Activated effector memory CD4-positive, alpha-beta T cell treated with anti-CD3 and anti-CD28 coated beads, Interleukin-2, amount 50 U/mL, for 16 hours (primary cell): ENCODE measurements at regions not wholly inside any gene's neighbourhood (a gene's known extent, or its start where the extent isn't known, plus 50 kb on each side); places are given as distances from the start of the nearest gene placed in this dataset.

Experiments used
- DNase-seq: peaks from one replicate; pipeline ENCODE4 v3.0.0-alpha.2; 2020

DNA sequence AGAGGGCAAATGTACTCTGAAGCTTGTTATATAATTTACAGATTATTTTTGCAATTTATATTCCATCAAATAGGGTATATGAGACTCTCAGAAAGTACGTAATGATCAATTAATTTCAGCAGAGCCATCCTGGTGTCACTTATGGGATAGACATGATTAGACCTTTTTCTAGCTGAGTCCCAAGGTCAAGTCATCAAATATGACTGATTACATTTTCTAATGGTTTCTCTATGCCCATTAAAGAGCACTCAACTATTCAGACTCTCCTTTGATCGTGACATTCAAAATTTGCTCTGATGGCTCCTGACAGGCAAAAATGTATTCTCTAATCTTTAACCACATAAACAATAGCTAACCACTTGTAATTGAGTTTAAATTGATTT is 469.2 kb downstream of the COG6 start:
- no peak for DNase-seq

DNA sequence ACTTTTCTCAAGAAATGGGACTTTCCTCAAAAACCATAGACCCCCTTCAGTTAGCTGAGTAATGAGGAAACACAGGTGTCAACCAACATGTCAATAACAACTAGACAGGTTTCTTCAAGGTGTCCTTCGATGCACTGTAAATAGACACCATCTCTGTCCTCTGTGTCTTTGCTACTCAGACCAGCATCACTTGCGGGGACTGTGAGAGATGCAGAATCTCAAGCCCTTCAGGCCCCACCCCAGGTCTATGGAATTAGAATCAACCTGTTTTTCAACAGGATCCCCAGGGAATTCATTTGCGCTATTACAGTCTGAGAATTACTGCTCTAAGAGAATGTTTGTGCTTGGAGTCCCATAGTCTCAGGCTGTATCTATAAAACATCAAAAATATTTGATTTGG is 469.9 kb downstream of the COG6 start:
- no peak for DNase-seq

DNA sequence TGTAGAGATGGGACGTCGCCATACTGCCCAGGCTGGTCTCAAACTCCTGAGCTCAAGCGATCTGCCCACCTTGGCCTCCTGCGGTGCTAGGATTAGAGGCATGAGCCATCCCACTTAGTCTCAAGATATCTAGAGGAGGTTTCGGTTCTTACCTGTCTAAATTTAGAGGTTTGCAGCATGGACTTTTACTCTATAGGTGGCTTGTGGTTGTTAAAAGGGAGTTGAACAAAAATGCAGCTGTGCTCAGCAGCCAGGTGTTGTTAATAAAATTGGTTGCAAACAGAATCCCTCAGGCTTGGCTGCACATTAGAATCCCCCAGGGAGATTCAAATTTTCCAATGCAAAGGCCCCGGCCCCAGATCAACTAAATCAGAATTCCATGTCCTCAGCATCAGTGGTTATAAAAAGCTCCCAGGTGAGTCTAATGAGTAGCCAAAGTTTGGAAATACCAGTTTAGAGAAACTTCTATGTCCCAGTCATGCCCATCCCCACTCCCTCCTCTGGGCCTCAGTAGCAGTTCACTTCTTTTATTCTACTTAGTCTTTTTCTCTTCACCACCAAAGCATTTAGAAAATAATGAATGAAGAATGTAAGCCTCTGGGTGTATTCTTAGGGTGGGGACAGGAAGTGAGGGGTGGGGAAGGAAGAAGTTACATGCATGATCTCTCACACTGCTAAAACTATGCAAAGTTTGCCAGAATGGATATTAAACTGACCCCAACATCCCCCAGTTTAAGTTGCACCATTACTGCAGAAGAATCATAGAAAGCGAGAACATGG is 471.0 kb downstream of the COG6 start:
- DNase-seq, result no peak

DNA sequence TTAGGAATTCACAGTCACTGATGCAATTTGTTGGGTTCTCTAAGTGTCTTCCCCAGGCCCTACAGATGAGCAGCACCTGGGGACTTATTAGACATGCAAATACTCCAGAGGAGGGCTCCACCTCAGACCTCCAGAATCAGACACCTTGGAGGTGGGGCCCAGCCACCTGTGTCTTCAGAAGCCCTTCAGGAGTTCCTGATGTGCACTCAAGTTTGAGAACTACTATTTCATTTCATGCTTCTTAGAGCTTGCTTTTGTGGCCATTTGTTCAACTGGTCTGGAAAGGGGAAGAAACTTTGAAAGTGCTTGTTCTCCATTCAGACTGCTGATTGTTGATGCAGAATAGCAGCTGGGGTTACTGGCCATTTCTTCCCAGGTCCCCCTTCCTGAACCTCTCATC is 472.0 kb downstream of the COG6 start:
- no peak for DNase-seq

DNA sequence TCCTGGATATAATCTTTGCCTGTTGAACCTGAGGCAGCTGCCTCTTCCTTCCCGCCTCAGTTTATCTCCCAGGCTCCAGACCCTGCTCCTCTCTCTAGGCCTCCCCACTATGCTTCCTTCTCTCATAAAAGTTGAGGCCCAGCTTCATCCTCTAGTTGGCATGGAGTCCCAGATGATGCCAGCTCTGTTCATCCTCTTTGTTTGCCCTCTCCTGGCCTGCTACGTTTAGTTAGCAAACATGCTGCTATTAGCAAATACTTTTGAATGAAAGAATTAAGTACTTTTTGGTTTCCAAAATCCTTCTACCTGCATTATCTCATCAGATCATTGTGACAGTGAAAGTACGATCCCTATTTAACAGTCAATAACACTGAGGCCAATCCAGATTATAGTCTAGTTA is 472.5 kb downstream of the COG6 start:
- DNase-seq, result no peak

DNA sequence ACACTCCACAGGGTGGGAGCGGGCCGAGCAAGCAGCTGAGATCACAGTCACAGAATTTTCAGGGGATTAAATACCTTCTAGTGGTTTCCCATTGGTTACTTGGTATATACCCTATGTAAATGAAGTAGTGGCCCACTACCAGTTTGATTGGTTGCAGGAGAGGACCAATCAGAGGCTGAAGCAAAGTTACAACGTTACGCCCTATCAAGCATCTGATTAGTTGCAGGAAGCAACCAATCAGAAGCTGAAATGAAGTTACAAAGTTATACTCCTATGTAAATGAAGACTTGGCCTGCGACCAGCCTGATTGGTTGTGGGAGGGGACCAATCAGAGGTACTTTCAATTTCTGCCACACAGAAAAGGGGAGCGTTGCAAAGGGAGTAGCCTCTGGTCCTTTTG is 474.0 kb downstream of the COG6 start:
- no peak for DNase-seq

DNA sequence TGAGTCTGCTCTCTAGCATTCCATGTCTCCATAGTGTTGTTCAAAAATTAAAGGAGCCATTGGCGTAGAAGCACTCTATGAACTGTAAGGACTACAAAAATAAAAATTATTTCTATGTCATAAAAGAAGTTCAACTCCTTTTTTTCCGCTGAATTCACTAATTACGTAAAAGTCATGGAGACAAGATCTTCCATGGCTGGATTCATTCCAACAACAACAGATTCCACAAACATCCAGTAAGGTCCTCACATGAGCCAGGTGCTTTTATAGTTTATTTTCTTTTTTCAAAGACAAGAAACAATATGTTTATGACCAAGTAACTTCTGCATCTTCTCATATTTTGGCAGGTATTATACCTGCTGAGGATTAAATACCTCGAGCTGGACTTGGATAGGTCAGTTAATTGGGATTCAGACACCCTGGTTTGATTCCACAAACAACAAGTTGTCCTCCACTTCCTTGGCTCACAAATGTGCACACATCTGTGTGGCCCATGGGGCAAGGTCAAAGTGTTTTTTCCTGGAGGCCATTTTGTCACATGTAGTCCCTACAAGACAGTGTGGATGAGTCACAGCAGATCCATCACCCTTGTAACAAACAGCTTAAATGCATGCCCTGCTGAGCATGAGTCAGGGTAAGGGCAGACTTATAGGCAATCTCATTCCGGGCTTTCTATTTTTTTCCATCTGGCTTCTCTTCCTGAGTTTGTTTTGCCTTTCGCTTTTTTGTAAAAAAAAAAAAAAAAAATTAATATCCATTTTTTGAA is 475.6 kb downstream of the COG6 start:
- no peak for DNase-seq

DNA sequence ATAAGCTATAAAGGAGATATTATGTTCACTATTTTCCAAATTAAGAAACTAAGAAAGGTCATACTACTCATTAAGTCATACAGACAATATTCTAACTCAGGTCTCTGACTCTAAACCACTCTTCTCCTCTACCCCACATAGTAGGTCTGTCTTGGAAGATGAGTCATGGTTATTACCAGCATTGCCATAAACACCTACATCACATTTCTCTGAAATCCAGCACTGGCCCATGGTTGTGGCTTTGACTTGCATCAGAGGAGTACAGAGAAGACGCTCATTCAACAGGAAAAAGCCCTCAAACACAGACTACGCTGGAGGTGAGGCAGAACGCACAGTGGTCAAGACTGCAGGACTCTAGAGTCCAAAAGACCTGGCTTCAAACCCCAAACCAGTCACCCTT is 476.8 kb downstream of the COG6 start:
- no peak for DNase-seq

DNA sequence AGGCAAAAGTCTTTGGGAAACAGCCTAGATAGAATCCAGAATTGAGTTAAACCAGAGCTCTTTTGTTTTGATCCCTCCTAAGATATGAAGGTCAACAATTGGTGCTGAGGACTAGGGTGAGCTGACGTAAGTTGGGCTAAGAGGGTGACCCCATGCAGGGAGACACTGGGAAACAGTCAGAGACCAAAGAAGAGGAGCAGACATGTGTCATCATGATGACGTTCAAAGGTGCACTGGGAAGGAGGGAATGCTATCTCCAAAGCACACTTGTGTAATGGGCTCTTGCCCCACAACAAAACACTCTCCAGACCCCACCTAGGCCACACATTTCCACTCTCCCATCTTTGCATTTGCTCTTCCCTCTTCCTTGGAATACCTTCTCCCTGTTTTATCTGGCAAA is 481.4 kb downstream of the COG6 start:
- no peak for DNase-seq

DNA sequence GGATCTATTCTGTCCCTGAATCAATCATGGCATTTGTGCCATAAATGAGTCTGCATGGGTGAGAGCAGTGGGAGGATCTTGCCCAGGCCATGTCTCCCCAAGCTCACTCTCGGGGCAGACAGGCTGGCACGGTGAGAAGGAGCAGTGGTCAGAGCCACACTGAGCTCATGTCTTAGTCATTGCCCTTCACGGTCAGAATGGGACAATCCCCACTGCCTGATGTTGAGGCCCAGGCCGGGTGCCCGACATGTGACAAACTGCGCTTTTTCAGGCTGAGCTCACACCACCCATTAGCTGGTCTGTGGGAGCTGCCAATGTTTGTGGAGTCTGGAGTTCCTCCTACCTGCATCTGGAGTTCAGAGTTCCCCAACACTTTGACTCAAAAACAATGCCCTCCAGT is 481.9 kb downstream of the COG6 start:
- no peak for DNase-seq

DNA sequence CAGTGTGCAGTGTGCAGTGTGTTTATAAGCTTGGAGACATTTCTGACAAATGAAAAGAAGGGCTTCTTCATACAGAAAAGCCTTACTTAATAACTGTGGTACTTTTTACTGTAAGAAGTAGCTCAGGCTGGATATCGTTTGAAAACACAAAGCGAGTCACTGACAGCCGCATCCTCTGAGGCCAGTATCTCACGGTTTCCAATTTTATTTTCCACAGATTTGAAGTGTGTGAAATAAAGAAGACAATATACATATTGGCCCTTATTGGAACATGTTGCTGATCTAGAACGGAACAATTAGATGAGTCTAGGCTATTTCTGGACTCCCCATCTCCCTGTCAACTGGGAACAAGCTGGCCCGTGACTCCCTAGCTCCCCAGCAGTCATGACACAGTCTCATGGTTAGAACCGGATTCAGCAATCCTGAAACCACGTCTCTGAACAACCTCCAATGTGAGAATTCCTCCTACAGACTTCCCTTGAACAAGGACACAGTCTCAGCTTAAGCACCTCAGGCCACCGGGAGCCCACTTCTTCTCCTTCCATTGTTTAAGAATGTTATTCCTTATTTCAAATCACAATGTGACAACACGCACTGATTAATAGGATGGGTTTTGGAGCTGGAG is 484.5 kb downstream of the COG6 start:
- no peak for DNase-seq

DNA sequence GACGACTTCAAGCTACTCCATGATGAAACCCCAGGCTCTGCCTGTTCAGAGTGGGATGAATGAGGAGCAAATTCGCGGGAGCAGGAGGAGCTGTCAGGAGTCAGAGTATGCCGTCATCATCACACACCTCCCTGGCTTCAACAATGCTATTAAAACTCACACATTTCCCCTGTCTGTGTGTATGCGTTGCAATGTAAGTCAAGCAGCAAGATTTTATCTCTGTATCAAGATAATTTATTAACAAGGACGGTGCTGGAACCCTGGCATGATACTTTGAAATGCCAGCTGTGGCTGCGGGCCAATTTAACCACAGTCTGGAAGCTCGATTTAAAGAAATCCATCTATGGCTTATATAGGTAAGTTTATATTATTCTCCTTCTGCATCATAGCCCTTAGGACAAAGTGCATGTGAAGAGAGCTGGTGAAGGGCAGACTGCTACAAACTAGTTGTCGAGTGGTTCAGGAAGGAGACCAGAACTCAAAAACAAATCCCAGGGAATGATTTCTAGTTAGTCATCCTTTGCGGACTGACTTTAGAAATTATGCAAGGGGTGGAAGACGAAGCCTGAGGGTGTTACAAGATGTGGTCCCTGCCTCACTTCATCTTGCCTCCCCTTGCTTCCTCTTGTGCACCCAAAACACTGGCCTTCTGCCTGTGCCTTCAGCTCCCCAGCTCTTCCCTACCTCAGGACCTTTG is 486.5 kb downstream of the COG6 start:
- no peak for DNase-seq

DNA sequence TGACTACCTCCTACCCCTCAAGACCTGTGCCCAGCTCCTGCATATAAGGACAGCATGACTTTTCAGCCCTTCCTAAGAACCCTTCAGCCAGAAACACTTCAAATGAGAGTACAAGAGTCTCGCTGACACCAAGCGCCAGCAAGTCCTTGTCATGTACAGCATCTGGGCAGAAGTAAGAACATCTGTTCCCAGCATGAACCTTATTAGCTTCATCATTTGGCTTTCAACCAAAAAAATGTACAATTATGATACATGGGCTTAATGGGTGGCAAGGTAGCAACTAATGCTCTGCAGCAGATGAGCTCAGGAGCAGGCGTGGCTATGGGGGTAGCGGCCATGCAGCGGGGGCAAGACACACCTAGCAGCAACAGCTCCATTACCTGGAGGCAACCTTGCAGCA is 487.6 kb downstream of the COG6 start:
- no peak for DNase-seq

DNA sequence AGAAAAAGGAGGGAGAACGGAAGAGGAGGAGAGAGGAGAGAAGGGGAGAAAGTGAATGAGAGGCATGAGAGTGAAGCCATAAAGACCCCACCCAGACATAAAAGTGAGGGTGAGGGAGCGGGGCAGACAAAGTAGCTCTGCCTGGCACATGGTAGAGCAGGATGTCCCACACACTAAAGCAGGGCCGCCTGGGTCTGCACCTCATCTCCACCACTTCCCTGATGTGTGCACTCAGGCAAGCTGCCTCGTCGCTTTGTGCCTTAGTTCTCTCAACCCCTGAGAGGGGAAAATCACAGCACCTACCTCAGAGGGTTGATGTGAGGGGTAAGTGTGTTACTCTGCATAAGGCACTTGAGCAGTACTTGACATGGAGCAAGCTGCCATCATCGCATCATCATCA is 488.1 kb downstream of the COG6 start:
- DNase-seq, result no peak

DNA sequence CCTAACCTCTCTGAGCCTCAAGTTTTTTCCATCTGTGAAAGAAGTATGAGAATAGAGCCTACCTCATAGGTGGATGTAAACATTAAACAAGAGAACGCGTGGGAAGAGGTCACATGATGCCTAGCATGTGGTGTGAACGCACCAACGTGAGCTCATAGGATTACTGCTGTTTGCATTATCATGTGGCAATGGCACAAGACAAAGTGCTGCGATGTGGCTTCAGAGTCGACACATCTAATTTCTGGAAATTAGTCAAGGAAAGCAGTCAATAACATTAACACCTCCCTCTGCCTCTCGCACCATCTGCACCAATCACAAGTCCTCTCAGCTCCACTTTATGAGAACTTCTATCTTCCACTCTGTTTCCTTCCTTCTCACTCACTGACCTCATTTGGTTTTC is 489.7 kb downstream of the COG6 start:
- peak; percentile 70 for DNase-seq

DNA sequence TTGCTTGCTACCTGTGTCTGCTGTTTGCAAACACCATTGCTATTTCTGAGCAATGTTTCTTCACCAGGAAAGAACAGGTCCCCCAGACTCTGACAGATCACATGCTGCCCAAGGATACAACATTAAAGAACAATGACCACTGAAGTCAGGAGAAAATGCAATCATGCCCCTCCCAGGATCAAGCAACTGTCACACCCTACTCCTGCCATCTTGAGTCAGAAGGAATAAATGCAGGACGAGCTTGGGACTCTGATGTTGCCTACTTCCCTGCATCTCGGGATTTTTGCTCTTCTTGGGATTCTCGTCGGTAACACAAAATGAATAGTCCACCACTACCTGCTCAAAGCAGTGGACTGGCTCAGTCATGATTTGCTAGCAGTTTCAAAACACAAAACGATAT is 490.6 kb downstream of the COG6 start:
- DNase-seq, result no peak

DNA sequence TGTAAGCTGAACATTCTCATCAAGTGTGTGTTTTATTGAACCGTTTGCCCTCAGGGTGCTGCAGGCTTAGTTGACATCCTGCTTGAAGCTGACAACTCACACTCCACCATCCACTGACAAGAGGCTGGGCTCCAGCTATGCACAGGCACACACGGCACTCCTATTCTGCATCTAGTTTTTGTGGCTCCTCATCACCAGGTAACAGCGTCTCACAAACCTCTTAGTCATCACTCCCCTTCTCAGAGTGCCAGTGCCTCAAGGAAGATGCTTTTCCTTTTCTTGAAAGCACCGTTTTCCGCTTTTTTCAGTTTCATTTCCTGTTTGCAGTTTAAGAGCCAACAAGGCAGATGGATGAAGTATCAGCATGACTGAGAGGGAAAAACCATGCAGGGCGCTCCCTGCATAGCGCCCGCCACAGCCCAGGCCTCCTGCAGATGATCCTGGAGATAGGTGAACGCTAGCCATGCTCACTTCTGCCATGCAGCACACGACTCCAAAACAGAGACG is 491.2 kb downstream of the COG6 start:
- no peak for DNase-seq

DNA sequence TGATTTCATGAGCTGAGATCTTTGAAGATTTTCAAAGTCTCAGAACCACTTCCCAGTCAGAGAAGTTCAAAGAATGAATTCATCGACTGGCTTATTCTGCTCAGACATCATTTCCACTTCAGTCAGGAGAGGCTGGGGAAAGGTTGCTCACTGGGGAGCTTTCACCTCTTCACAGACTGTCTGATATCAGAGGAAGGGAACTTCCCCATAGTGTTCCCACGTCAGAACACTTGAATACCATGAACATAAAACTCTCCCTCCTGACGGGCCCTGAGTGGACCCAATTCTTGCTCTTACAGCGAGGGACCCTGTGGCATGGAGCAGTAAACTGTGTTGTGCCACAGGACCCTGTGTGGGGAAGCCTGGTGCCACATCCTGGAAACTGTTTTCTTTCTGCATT is 492.6 kb downstream of the COG6 start:
- peak; percentile 69 for DNase-seq

DNA sequence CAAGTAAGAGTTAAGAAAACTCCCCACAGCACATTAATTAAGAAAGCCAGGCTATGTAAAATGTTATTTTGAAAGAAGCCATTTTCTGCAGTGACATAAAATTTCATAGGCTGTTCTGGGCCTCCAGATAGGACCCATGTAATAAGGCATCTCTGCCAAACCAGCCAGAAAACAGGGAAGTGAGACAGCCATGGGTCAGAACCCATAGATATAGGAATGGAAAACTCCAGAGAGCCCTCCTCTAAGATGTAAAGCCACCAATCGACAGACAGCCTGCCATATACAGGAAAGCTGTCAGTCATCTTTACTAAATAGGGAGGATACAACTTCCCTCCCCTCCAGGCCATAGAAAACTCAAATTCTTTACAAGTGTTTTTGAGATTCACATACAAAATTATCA is 493.3 kb downstream of the COG6 start:
- DNase-seq, result no peak

DNA sequence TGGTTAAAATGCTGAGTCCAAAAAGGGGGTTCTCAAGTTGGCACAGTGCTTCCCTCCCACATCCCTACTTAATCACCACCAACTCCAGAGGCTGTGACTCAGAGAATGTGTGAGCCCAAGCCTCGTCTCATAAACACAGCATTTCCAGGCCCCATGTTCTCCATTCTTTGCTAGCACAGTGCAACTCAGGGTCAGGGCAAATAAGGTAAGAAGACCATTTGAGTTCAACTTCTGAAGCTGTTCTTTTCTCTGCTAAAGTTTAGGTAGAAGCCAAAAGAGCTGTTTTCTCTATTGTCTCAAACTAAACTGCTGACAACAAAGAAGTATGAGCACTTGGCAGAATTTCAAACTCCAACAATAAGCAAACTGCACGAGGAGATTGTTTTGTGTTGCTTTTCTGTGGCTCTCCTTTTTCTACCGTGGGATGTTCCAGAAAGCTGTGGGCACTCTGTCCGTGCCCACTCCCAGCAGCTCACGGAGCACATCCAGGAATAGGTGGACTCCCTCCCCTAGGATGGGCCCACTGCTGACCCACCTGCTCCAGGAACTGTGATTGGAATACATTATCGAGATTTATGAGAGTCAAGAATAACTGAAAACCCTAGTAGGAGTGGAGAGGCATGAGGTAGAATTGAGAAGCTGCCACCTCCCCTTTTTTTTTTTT is 494.3 kb downstream of the COG6 start:
- no peak for DNase-seq

DNA sequence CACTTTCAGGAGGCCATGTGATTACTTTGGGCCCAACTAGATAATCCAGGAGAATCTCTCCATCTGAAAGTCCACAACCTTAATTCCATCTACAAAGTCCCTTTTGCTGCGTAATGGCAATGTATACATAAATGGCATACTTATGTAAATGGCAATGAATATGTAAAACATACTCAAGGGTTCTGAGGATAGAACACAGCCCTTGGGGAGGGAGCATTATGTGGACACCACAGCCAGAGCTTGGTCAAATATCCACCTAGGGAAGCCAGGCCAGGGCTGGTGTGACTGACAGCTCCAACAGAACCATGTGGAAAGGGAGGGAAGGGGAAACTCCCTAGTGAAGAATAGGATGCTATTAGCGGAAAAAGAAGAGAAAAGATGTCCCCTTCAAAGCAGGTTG is 496.2 kb downstream of the COG6 start:
- no peak for DNase-seq

DNA sequence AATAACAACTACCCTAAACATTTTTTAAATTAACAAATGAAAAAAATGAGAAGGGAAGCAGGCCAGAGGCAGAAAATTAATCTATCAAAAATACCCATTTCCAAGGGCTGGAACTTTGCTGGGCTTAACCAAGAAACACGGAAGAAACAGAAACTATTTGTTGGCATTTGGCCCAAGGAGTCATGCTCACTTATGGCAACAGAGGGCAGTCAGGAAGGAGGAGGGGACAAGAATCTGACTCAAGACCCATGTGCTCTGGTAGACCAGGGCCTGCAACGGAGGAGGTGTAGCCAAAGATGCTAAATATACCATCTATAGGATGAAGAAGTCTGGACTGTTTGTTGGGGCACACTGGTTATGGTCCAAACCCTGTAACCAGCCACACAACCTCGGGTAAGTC is 496.7 kb downstream of the COG6 start:
- no peak for DNase-seq

DNA sequence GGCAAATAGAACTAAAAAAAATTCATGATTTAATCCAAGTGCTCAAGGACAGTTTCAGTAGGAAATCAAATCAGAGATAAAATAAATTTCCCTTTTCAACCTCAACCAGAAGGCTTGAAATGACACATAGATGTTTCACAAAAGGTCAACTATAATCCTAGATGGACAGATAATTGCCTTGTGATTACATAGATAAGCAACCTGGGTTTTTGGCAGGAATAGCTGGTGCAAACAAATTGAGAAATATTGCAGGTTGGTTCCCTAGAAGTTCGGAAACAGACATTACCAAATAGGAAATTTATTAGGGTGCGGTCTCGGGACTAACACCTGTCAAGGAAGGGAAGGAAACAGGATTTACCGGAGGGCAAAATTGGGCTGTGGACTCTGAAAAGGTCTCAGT is 497.5 kb downstream of the COG6 start:
- no peak for DNase-seq
